NCI-H1436 treated with DMSO at 0.1 percent for 48 hours (cell line): ENCODE measurements at regions not wholly inside any gene's neighbourhood (a gene's known extent, or its start where the extent isn't known, plus 50 kb on each side); places are given as distances from the start of the nearest gene placed in this dataset.
"Not testable (repeated sequence)": the region's sequence is repeated elsewhere in the genome, so short reads cannot be mapped to it uniquely, and the experiment has no call there.

Experiments
- DNase-seq: peaks from one replicate; lab custom pipeline; 2025; lab: John Stamatoyannopoulos, UW

DNA sequence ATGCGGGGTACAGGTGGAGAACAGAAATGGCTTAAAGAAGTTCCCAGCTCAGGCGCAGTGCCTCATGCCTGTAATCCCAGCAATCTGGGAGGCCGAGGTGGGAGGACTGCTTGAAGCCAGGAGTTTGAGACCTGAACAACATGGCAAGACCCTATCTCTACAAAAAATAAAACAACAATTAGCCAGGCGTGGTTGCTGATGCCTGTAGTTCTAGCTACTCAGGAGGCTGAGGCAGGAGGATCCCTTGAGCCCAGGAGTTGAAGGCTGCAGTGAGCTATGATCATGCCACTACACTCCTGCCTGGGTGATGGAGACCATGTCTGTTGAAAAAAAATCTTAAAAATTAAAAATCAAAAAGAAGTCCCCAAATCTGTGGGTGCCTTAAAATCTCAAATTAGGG, 228.3 kb upstream of the WSB1 start:
- DNase-seq = no peak

GRCh38 chr17:27066315-27066714, 227.6 kb upstream of the WSB1 start:
- no peak for DNase-seq

GRCh38 chr17:27069842-27070508, 223.9 kb upstream of the WSB1 start:
- no peak for DNase-seq

GRCh38 chr17:27070836-27071235, 223.1 kb upstream of the WSB1 start:
- no peak for DNase-seq

GRCh38 chr17:27072885-27073284, 221.0 kb upstream of the WSB1 start:
- no peak for DNase-seq

GRCh38 chr17:27076814-27077213, 217.1 kb upstream of the WSB1 start:
- DNase-seq = no peak

GRCh38 chr17:27078296-27078695, 215.6 kb upstream of the WSB1 start:
- no peak for DNase-seq

GRCh38 chr17:27079660-27080059, 214.3 kb upstream of the WSB1 start:
- no peak for DNase-seq

DNA sequence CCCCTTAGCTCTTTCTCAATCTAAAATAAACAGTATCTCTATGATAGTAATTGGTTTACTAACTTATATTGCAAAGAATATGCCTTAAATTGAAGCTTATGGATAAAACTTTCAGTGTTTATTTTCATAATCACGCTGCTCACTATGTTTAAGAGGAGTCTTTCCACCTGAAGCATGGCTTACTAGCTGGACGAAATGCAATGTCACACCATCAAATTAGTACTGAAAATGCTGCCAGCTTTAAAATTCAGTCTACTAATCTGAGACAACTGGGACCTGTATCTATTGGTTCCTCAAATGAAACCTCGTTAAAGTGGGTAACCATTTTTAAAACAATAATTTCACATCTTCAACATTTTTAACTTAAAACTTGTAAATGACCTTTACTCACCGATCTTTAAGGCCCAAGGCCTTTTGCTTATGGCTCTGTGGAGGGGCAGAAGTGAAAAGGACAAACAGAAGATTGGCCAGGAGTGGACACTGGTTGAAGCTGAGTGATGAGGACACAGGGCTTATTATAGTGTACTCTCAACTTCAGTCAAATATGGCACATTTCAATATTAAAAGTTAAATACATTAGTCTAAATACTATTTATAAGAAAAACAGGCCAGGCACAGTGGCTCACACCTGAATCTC, 212.8 kb upstream of the WSB1 start:
- DNase-seq = no peak

DNA sequence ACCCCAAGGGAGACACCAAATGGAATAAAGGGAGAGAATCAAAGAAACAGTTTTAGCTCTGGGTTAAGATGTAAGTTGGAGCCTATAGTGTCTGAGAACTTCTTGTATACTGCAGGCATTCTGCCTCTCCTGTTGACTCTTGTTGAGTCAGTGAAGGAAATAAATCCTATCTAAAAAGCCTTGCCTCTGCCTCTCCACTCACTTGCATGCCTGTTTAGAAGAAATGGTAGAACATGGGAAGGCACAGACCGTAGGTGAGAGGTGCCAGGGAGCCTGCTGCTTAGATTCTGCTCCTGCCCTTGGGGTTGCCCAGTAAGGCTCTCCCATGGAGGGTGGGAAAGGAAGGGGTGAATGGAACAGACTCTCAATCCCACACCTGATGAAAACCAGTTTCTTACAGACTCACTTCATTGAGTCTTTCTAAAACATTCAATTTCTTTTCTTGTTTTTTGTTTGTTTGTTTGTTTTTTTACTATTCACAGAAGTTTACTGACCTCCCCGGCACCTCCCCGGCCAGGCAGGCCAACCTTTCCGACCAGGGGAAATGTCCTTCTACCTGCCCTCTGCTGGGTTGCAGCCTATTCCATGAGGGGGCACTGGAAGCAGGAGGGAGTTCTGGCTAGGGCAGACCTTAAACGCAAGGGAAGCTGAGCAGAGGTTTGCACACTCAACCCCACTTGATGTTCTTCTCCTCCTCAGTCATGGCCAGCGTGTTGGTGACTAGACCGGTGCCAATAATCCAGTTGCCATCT, 211.7 kb upstream of the WSB1 start:
- no peak for DNase-seq

GRCh38 chr17:27082775-27083154, 211.1 kb upstream of the WSB1 start:
- DNase-seq = no peak

- DNase-seq = no peak
Observed at GRCh38 chr17:27083408-27084185, 210.3 kb upstream of the WSB1 start.

DNA sequence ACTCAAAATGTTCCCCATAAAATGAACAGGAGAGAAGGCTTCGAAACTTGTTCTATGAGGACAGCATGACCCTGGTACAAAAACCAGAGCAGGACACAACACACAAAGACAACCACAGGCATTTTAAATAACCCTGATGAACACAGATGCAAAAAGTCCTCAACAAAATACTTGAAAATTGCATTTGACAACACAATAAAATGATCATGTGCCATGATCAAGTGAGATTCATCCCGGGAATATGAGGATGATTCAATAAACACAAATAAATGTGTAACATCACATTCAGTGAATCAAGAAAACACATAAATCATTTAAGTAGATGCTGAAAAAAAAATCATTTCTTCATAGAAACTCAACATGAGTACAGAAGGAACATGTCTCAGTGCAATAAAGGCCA, 208.4 kb upstream of the WSB1 start:
- DNase-seq = no peak

- DNase-seq = no peak
Observed at GRCh38 chr17:27086526-27086925, 207.4 kb upstream of the WSB1 start.

GRCh38 chr17:27087935-27088766, 205.8 kb upstream of the WSB1 start:
- DNase-seq = no peak

GRCh38 chr17:27088767-27089078, 205.2 kb upstream of the WSB1 start:
- DNase-seq = no peak

DNA sequence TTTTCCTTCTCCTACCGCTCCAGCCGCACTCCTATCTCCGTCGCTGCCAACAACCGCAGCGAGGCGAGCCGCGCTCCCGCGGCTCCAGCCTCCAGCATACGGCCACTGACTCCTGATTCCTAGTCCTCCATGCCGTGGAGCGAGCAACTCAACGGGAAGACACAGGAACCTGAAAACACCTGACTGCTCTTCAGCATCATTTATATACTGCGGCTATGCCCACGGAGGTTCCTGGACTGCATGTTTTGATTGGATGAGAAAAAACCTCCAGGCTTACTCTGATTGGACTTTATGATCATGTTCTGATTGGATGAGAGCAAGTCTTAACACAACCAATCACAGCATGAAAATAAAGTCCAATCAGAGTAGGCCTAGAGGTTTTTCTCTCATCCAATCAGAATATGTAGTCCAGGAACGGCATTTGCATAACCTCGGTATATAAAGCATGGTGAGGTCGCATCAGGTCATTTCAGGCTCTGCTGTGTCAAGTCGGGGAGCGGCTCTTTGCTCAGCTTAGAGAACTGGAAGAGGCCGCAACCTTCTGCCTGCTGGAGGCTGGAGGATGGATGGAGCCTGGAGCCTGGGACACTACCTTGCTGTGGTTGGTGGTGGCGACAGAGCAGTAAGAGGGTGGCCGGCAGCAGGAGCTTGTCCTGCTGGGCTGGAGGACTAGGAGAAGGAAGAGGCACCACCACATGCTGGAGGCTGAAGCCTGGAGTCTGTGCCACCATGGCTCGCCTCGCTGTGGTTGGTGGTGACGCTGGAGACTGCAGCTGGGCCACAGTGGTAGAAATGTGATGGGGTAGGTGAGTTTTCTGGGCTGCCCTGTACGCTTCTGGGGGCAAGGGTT, 204.6 kb upstream of the WSB1 start:
- DNase-seq = peak; percentile 99

DNA sequence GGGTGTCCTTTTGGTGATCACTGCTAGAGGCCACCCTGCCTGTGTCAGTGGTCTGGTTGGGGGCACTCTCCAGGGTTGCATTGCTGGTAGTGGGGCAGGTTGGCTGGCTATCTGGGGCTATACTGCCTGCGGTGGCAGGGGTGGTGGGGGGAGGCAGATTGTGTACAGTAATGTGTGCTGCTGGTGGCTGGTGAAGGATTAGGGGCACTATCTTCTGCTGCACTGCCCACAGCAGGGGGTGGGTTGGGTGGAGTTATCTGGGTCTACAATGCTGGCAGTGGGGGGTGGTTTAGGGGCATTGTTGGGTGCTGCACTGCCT, 204.0 kb upstream of the WSB1 start:
- no peak for DNase-seq

- DNase-seq = not testable (repeated sequence)
Observed at GRCh38 chr17:27090450-27091042, 203.4 kb upstream of the WSB1 start.

- DNase-seq = no peak
Observed at GRCh38 chr17:27091043-27091497, 202.8 kb upstream of the WSB1 start.

- DNase-seq = not testable (repeated sequence)
Observed at GRCh38 chr17:27094179-27094578, 199.7 kb upstream of the WSB1 start.
